ENCODE measurements at regions not wholly inside any gene's neighbourhood (a gene's known extent, or its start where the extent isn't known, plus 50 kb on each side); places are given as distances from the start of the nearest gene placed in this dataset.

GRCh38 chrX:33831211-33831610 lies 300.9 kb downstream of the FAM47A start:
- Histone ChIP-seq H3K36me3 (no peaks in the 10 kb centered on the region), H3K27me3 (no peaks in the 10 kb centered on the region), H3K27ac (no peak overlapping the region), H3K9me3 (no peaks in the 10 kb centered on the region), H3K4me1 (no peaks in the 10 kb centered on the region), H3K4me3 (no peak overlapping the region)
- no peak for TF ChIP-seq CTCF (IDR thresholded peaks at IDR 0.05)
- no peak for TF ChIP-seq POLR2A (IDR thresholded peaks at IDR 0.05)
- no peak for DNase-seq

GRCh38 chrX:33817266-33817665 lies 314.8 kb downstream of the FAM47A start:
- H3K4me3 ChIP-seq: no peak overlapping the region
- DNase-seq: no peak
- H3K27me3 ChIP-seq: no peaks in the 10 kb centered on the region
- H3K36me3 ChIP-seq: no peaks in the 10 kb centered on the region
- H3K4me1 ChIP-seq: no peaks in the 10 kb centered on the region
- no peaks in the 10 kb centered on the region for H3K9me3 ChIP-seq
- TF ChIP-seq POLR2A (IDR thresholded peaks at IDR 0.05): no peak
- no peak for TF ChIP-seq CTCF (IDR thresholded peaks at IDR 0.05)
- H3K27ac ChIP-seq: no peak overlapping the region

GRCh38 chrX:33808636-33809035 lies 323.5 kb downstream of the FAM47A start:
- TF ChIP-seq POLR2A (IDR thresholded peaks at IDR 0.05) (no peak), CTCF (IDR thresholded peaks at IDR 0.05) (no peak)
- Histone ChIP-seq H3K36me3 (no peaks in the 10 kb centered on the region), H3K9me3 (no peaks in the 10 kb centered on the region), H3K27me3 (no peaks in the 10 kb centered on the region), H3K4me1 (no peaks in the 10 kb centered on the region), H3K4me3 (no peak overlapping the region), H3K27ac (no peak overlapping the region)
- DNase-seq: no peak

GRCh38 chrX:33784548-33784947 lies 347.6 kb downstream of the FAM47A start:
- Histone ChIP-seq H3K4me3 (no peak overlapping the region), H3K27me3 (no peaks in the 10 kb centered on the region), H3K27ac (no peak overlapping the region), H3K9me3 (no peaks in the 10 kb centered on the region), H3K4me1 (no peaks in the 10 kb centered on the region), H3K36me3 (no peaks in the 10 kb centered on the region)
- TF ChIP-seq POLR2A (IDR thresholded peaks at IDR 0.05): no peak
- TF ChIP-seq CTCF (IDR thresholded peaks at IDR 0.05): no peak
- DNase-seq: no peak

GRCh38 chrX:33741807-33742206 lies 390.3 kb downstream of the FAM47A start:
- H3K27me3 ChIP-seq: no peaks in the 10 kb centered on the region
- H3K36me3 ChIP-seq: no peaks in the 10 kb centered on the region
- no peak overlapping the region for H3K4me3 ChIP-seq
- H3K4me1 ChIP-seq: no peaks in the 10 kb centered on the region
- H3K9me3 ChIP-seq: no peaks in the 10 kb centered on the region
- H3K27ac ChIP-seq: no peak overlapping the region
- DNase-seq: no peak
- TF ChIP-seq POLR2A (IDR thresholded peaks at IDR 0.05): no peak
- no peak for TF ChIP-seq CTCF (IDR thresholded peaks at IDR 0.05)

GRCh38 chrX:33735182-33735581 lies 396.9 kb downstream of the FAM47A start:
- Histone ChIP-seq H3K4me3 (no peak overlapping the region), H3K9me3 (no peaks in the 10 kb centered on the region), H3K4me1 (no peaks in the 10 kb centered on the region), H3K27ac (no peak overlapping the region), H3K27me3 (no peaks in the 10 kb centered on the region), H3K36me3 (no peaks in the 10 kb centered on the region)
- TF ChIP-seq CTCF (IDR thresholded peaks at IDR 0.05) (no peak), POLR2A (IDR thresholded peaks at IDR 0.05) (no peak)
- DNase-seq: no peak

All from Peyer's patch (tissue), 4 donors.